ENCODE measurements at regions not wholly inside any gene's neighbourhood (a gene's known extent, or its start where the extent isn't known, plus 50 kb on each side); places are given as distances from the start of the nearest gene placed in this dataset.

DNA sequence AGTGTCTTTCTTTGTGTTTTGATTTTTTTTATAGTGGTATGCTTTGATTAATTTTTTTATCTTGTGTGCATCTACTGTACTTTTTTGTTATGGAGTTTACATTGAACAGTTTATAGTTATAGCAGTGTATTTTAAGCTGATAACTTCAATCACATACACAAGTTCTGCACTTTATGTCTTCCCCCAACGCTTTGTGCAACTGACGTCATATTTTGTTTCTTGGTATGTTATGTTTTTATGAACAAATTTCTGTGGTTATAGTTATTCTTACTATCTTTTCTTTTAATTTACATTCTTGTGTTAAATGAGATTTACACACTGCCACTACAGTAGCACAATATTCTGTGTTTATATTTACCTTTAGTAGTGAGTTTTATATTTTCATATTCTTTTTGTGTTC, 197.1 kb downstream of the SNAPC1 start:
- Histone ChIP-seq H3K36me3 (ENCODE audit: control insufficient read depth, insufficient read depth, low read length) (no peaks in the 10 kb centered on the region), H3K9me3 (peaks cover 10% of the 10 kb centered on the region), H3K4me3 (ENCODE audit: low read depth, low read length) (no peak overlapping the region), H3K4me1 (no peaks in the 10 kb centered on the region), H3K27me3 (replicated peaks; ENCODE audit: control insufficient read depth, insufficient read depth, low read length) (no peaks in the 10 kb centered on the region)
- Mint-ChIP-seq H3K9me3 (ENCODE audit: unreplicated experiment) (peaks cover 27% of the 10 kb centered on the region), H3K27me3 (ENCODE audit: insufficient read depth, unreplicated experiment) (no peaks in the 10 kb centered on the region), H3K27ac (ENCODE audit: unreplicated experiment) (no peak overlapping the region), H3K4me3 (ENCODE audit: unreplicated experiment) (no peak overlapping the region), H3K36me3 (ENCODE audit: insufficient read depth, unreplicated experiment) (no peaks in the 10 kb centered on the region), H3K4me1 (ENCODE audit: low read depth, unreplicated experiment) (no peaks in the 10 kb centered on the region)
- CTCF ChIA-PET: no interaction called here
- TF ChIP-seq CTCF (IDR thresholded peaks at IDR 0.05; ENCODE audit: insufficient read depth in 1 of 2, low read depth in 1 of 2, low read length in 1 of 2, severe bottlenecking in 1 of 2, unreplicated experiment in 1 of 2): no peak
- DNase-seq: no peak
- BruUV-seq (replicated peaks): no TSS peak
- POLR2A ChIA-PET: no interaction called here
- intact Hi-C loops (cut with micrococcal nuclease; ENCODE audit: unreplicated experiment): no loop called here

DNA sequence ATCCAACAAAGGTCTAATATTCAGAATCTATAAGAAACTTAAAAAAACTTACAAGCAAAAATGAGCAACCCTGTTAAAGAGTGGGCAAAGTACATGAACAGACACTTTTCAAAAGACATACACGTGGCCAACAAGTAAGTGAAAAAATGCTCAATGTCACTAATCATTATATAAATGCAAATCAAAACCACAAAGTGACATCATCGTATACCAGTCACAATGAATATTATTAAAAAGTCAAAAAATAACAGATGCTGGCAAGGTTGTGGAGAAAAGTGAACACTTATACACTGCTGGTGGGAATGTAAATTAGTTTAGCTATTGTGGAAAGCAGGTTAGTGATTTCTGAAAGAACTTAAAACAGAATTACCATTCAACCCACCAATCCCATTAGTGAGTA, 199.1 kb downstream of the SNAPC1 start:
- Histone ChIP-seq H3K36me3 (ENCODE audit: control insufficient read depth, insufficient read depth, low read length) (no peaks in the 10 kb centered on the region), H3K9me3 (peaks cover 7% of the 10 kb centered on the region), H3K4me1 (peaks cover 9% of the 10 kb centered on the region; the same call in 1 of the 2 replicates), H3K27me3 (replicated peaks; ENCODE audit: control insufficient read depth, insufficient read depth, low read length) (no peaks in the 10 kb centered on the region), H3K4me3 (ENCODE audit: low read depth, low read length) (no peak overlapping the region)
- Mint-ChIP-seq H3K4me3 (ENCODE audit: unreplicated experiment) (no peak overlapping the region), H3K27me3 (ENCODE audit: insufficient read depth, unreplicated experiment) (no peaks in the 10 kb centered on the region), H3K9me3 (ENCODE audit: unreplicated experiment) (peaks cover 26% of the 10 kb centered on the region), H3K36me3 (ENCODE audit: insufficient read depth, unreplicated experiment) (no peaks in the 10 kb centered on the region), H3K27ac (ENCODE audit: unreplicated experiment) (no peak overlapping the region), H3K4me1 (ENCODE audit: low read depth, unreplicated experiment) (peaks cover 7% of the 10 kb centered on the region)
- intact Hi-C loops (cut with micrococcal nuclease; ENCODE audit: unreplicated experiment): no loop called here
- ChIA-PET CTCF (no interaction called here), POLR2A (no interaction called here)
- no peak for DNase-seq
- no TSS peak for BruUV-seq (replicated peaks)
- no peak for TF ChIP-seq CTCF (IDR thresholded peaks at IDR 0.05; ENCODE audit: insufficient read depth in 1 of 2, low read depth in 1 of 2, low read length in 1 of 2, severe bottlenecking in 1 of 2, unreplicated experiment in 1 of 2)

GRCh38 chr14:61963926-61964325, 201.7 kb downstream of the SNAPC1 start:
- BruUV-seq (replicated peaks): no TSS peak
- POLR2A ChIA-PET: no interaction called here
- Histone ChIP-seq H3K4me1 (peaks cover 9% of the 10 kb centered on the region; the same call in 1 of the 2 replicates), H3K4me3 (ENCODE audit: low read depth, low read length) (no peak overlapping the region), H3K9me3 (no peaks in the 10 kb centered on the region), H3K36me3 (ENCODE audit: control insufficient read depth, insufficient read depth, low read length) (no peaks in the 10 kb centered on the region), H3K27me3 (replicated peaks; ENCODE audit: control insufficient read depth, insufficient read depth, low read length) (no peaks in the 10 kb centered on the region)
- DNase-seq: no peak
- intact Hi-C loops (cut with micrococcal nuclease; ENCODE audit: unreplicated experiment): no loop called here
- Mint-ChIP-seq H3K4me3 (ENCODE audit: unreplicated experiment) (no peak overlapping the region), H3K27me3 (ENCODE audit: insufficient read depth, unreplicated experiment) (no peaks in the 10 kb centered on the region), H3K36me3 (ENCODE audit: insufficient read depth, unreplicated experiment) (no peaks in the 10 kb centered on the region), H3K27ac (ENCODE audit: unreplicated experiment) (no peak overlapping the region), H3K4me1 (ENCODE audit: low read depth, unreplicated experiment) (peaks cover 7% of the 10 kb centered on the region), H3K9me3 (ENCODE audit: unreplicated experiment) (peaks cover 31% of the 10 kb centered on the region)
- CTCF ChIA-PET: no interaction called here
- no peak for TF ChIP-seq CTCF (IDR thresholded peaks at IDR 0.05; ENCODE audit: insufficient read depth in 1 of 2, low read depth in 1 of 2, low read length in 1 of 2, severe bottlenecking in 1 of 2, unreplicated experiment in 1 of 2)
